Liver (tissue), 8 donors: ENCODE measurements at regions not wholly inside any gene's neighbourhood (a gene's known extent, or its start where the extent isn't known, plus 50 kb on each side); places are given as distances from the start of the nearest gene placed in this dataset.

Experiments
- DNase-seq: peaks from one replicate; pipeline ENCODE4 v3.0.0-alpha.2; 2017; ENCODE audit warnings: low spot score
- H3K27ac ChIP-seq, 2 donors: one replicate each; pipeline ENCODE4 v1.7.0; 2013; ENCODE audit warnings: inconsistent platforms in 2 of 2, low read length in 2 of 2, control low read depth in 1 of 2, low read depth in 1 of 2, mild to moderate bottlenecking in 1 of 2
- H3K27me3 ChIP-seq, 4 donors: one replicate each; pipeline versions ENCODE4 v1.6.1 to v1.7.0; 2013; ENCODE audit warnings: low read length in 3 of 4, inconsistent platforms in 1 of 4, mild to moderate bottlenecking in 1 of 4, moderate library complexity in 1 of 4; ENCODE audit not compliant: control insufficient read depth in 4 of 4, insufficient read depth in 4 of 4
- H3K36me3 ChIP-seq, 4 donors: one replicate each; pipeline versions ENCODE4 v1.6.1 to v1.7.0; 2013; ENCODE audit warnings: low read length in 3 of 4, mild to moderate bottlenecking in 3 of 4, low read depth in 1 of 4, moderate library complexity in 1 of 4; ENCODE audit not compliant: control insufficient read depth in 4 of 4, insufficient read depth in 3 of 4
- H3K4me1 ChIP-seq, 4 donors: one replicate each; pipeline versions ENCODE4 v1.6.1 to v1.7.0; 2013; ENCODE audit warnings: low read length in 3 of 4, mild to moderate bottlenecking in 3 of 4, moderate library complexity in 1 of 4; ENCODE audit not compliant: control insufficient read depth in 4 of 4, insufficient read depth in 4 of 4
- H3K4me3 ChIP-seq, 3 donors: one replicate each; pipeline versions ENCODE4 v1.6.1 to v1.7.0; 2013; ENCODE audit warnings: low read length in 3 of 3, control low read depth in 1 of 3, low read depth in 1 of 3, mild to moderate bottlenecking in 1 of 3
- H3K9ac ChIP-seq, 2 donors: one replicate each; pipeline ENCODE4 v1.7.0; 2013; ENCODE audit warnings: low read length in 2 of 2, mild to moderate bottlenecking in 2 of 2, moderate library complexity in 2 of 2, control low read depth in 1 of 2, low read depth in 1 of 2
- H3K9me3 ChIP-seq, 4 donors: one replicate each; pipeline versions ENCODE4 v1.6.1 to v1.7.0; 2013; ENCODE audit warnings: low read length in 3 of 4; ENCODE audit not compliant: control insufficient read depth in 4 of 4
- EGR1 ChIP-seq, 2 donors: IDR thresholded peaks; 2 replicates each; pipeline ENCODE4 v1.6.1; 2016 to 2018; ENCODE audit warnings: antibody characterized with exemption in 2 of 2, low read depth in 2 of 2
- FOXA1 ChIP-seq: IDR thresholded peaks from 2 replicates; pipeline ENCODE4 v1.6.1; 2016; ENCODE audit warnings: antibody characterized with exemption
- FOXA2 ChIP-seq: IDR thresholded peaks from 2 replicates; pipeline ENCODE4 v1.6.1; 2016; ENCODE audit warnings: antibody characterized with exemption
- GABPA ChIP-seq, 2 donors: IDR thresholded peaks in 1 of 2; conservative IDR thresholded peaks in 1 of 2; 2 replicates each; pipeline ENCODE4 v1.6.1; 2016; ENCODE audit warnings: antibody characterized with exemption in 2 of 2, mild to moderate bottlenecking in 1 of 2, moderate library complexity in 1 of 2
- HNF4A ChIP-seq, 2 donors: conservative IDR thresholded peaks; 2 replicates each; pipeline ENCODE4 v1.6.1; 2016; ENCODE audit warnings: antibody characterized with exemption in 2 of 2, mild to moderate bottlenecking in 2 of 2
- HNF4G ChIP-seq: IDR thresholded peaks from 2 replicates; pipeline ENCODE4 v1.6.1; 2016; ENCODE audit warnings: antibody characterized with exemption
- JUND ChIP-seq, 2 donors: IDR thresholded peaks; 2 replicates each; pipeline ENCODE4 v1.6.1; 2016; ENCODE audit warnings: antibody characterized with exemption in 2 of 2
- NR2F2 ChIP-seq: IDR thresholded peaks from 2 replicates; pipeline ENCODE4 v1.6.1; 2016; ENCODE audit warnings: antibody characterized with exemption
- RAD21 ChIP-seq, 2 donors: IDR thresholded peaks; 2 replicates each; pipeline ENCODE4 v1.6.1; 2016; ENCODE audit warnings: antibody characterized with exemption in 2 of 2, mild to moderate bottlenecking in 2 of 2
- RXRA ChIP-seq, 2 donors: IDR thresholded peaks; 2 replicates each; pipeline ENCODE4 v1.6.1; 2017 to 2018; ENCODE audit warnings: antibody characterized with exemption in 2 of 2, mild to moderate bottlenecking in 1 of 2
- SP1 ChIP-seq: IDR thresholded peaks from 2 replicates; pipeline ENCODE4 v1.6.1; 2018; ENCODE audit warnings: antibody characterized with exemption, mild to moderate bottlenecking
- TAF1 ChIP-seq: conservative IDR thresholded peaks from 2 replicates; pipeline ENCODE4 v1.6.1; 2016; ENCODE audit warnings: antibody characterized with exemption, mild to moderate bottlenecking
- YY1 ChIP-seq: IDR thresholded peaks from 2 replicates; pipeline ENCODE4 v1.6.1; 2016; ENCODE audit warnings: antibody characterized with exemption, mild to moderate bottlenecking
- WGBS: extraction: QIAGEN DNeasy Blood & Tissue Kit; methylation state at CpG from one replicate; pipeline ENCODE4 v1.1.7; 2013; 5-methylcytosine and 5-hydroxymethylcytosine counted together
- TF ChIP-seq, protein P1 (sequence below): IDR thresholded peaks from 2 replicates; pipeline ENCODE4 v1.6.1; 2016; ENCODE audit warnings: antibody characterized with exemption
- TF ChIP-seq, protein P2 (sequence below): IDR thresholded peaks from 2 replicates; pipeline ENCODE4 v1.6.1; 2016; ENCODE audit warnings: antibody characterized with exemption
- TF ChIP-seq, protein P3 (sequence below): IDR thresholded peaks from 2 replicates; pipeline ENCODE4 v1.6.1; 2016; ENCODE audit warnings: antibody characterized with exemption
- TF ChIP-seq, protein P4 (sequence below): IDR thresholded peaks from 2 replicates; pipeline ENCODE4 v1.6.1; 2016; ENCODE audit warnings: antibody characterized with exemption, mild to moderate bottlenecking
- TF ChIP-seq, protein P5 (sequence below): fragments of 150-350 bp; IDR thresholded peaks from 2 replicates; pipeline ENCODE4 v1.5.1; 2017; ENCODE audit warnings: improper control_type of control experiment, low read depth, low read length; ENCODE audit not compliant: missing input control
- donor health status: healthy.
- donor health status: healthy.
- donor health status: healthy.
- donor health status: healthy.
- donor health status: healthy.

DNA sequence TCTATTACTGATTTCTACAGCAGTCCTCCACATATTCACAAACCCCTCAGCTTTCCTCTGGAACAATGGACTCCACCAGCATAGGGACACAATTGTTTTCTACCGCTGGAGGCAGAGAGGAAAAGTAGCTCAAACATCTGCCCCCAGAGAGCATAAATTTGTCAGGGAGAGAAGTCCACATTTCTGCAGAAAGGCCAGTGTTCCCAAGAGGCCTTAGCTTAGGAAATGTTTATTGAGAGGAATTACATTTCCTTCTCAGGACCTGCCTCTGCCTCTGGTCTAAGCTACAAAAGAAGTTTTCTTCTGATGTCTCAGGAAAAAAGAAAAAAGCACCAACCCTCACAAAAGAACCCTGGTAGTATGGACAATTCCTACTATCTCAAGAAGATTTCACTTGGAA lies 217.8 kb upstream of the BMP4 start:
- DNase-seq, result no peak
- no peak overlapping the region for H3K4me3 ChIP-seq
- no peaks in the 10 kb centered on the region for H3K9me3 ChIP-seq
- 92% methylated on average over 1 of the region's 1 CpG for WGBS
- H3K27me3 ChIP-seq, result no peaks in the 10 kb centered on the region
- TF ChIP-seq, protein P1, sequence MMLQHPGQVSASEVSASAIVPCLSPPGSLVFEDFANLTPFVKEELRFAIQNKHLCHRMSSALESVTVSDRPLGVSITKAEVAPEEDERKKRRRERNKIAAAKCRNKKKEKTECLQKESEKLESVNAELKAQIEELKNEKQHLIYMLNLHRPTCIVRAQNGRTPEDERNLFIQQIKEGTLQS, result no peak
- TF ChIP-seq, protein P2, sequence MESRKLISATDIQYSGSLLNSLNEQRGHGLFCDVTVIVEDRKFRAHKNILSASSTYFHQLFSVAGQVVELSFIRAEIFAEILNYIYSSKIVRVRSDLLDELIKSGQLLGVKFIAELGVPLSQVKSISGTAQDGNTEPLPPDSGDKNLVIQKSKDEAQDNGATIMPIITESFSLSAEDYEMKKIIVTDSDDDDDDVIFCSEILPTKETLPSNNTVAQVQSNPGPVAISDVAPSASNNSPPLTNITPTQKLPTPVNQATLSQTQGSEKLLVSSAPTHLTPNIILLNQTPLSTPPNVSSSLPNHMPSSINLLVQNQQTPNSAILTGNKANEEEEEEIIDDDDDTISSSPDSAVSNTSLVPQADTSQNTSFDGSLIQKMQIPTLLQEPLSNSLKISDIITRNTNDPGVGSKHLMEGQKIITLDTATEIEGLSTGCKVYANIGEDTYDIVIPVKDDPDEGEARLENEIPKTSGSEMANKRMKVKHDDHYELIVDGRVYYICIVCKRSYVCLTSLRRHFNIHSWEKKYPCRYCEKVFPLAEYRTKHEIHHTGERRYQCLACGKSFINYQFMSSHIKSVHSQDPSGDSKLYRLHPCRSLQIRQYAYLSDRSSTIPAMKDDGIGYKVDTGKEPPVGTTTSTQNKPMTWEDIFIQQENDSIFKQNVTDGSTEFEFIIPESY, result no peak
- TF ChIP-seq FOXA1, result no peak
- TF ChIP-seq, protein P3, sequence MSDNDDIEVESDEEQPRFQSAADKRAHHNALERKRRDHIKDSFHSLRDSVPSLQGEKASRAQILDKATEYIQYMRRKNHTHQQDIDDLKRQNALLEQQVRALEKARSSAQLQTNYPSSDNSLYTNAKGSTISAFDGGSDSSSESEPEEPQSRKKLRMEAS, result no peak
- TF ChIP-seq JUND (IDR thresholded peaks at IDR 0.05), result no peak
- TF ChIP-seq EGR1 (IDR thresholded peaks at IDR 0.05; ENCODE audit: low read depth in 2 of 2), result no peak
- TF ChIP-seq GABPA (IDR thresholded peaks at IDR 0.05 in 1 of 2, conservative IDR thresholded peaks at IDR 0.05 in 1 of 2), result no peak
- TF ChIP-seq RAD21 (IDR thresholded peaks at IDR 0.05), result no peak
- no peak for TF ChIP-seq TAF1
- TF ChIP-seq HNF4G, result no peak
- TF ChIP-seq, protein P4, sequence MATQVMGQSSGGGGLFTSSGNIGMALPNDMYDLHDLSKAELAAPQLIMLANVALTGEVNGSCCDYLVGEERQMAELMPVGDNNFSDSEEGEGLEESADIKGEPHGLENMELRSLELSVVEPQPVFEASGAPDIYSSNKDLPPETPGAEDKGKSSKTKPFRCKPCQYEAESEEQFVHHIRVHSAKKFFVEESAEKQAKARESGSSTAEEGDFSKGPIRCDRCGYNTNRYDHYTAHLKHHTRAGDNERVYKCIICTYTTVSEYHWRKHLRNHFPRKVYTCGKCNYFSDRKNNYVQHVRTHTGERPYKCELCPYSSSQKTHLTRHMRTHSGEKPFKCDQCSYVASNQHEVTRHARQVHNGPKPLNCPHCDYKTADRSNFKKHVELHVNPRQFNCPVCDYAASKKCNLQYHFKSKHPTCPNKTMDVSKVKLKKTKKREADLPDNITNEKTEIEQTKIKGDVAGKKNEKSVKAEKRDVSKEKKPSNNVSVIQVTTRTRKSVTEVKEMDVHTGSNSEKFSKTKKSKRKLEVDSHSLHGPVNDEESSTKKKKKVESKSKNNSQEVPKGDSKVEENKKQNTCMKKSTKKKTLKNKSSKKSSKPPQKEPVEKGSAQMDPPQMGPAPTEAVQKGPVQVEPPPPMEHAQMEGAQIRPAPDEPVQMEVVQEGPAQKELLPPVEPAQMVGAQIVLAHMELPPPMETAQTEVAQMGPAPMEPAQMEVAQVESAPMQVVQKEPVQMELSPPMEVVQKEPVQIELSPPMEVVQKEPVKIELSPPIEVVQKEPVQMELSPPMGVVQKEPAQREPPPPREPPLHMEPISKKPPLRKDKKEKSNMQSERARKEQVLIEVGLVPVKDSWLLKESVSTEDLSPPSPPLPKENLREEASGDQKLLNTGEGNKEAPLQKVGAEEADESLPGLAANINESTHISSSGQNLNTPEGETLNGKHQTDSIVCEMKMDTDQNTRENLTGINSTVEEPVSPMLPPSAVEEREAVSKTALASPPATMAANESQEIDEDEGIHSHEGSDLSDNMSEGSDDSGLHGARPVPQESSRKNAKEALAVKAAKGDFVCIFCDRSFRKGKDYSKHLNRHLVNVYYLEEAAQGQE, result no peak
- no peak for TF ChIP-seq SP1
- TF ChIP-seq NR2F2, result no peak
- no peak for TF ChIP-seq YY1
- TF ChIP-seq, protein P5, sequence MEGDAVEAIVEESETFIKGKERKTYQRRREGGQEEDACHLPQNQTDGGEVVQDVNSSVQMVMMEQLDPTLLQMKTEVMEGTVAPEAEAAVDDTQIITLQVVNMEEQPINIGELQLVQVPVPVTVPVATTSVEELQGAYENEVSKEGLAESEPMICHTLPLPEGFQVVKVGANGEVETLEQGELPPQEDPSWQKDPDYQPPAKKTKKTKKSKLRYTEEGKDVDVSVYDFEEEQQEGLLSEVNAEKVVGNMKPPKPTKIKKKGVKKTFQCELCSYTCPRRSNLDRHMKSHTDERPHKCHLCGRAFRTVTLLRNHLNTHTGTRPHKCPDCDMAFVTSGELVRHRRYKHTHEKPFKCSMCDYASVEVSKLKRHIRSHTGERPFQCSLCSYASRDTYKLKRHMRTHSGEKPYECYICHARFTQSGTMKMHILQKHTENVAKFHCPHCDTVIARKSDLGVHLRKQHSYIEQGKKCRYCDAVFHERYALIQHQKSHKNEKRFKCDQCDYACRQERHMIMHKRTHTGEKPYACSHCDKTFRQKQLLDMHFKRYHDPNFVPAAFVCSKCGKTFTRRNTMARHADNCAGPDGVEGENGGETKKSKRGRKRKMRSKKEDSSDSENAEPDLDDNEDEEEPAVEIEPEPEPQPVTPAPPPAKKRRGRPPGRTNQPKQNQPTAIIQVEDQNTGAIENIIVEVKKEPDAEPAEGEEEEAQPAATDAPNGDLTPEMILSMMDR, result no peak
- H3K36me3 ChIP-seq, result no peaks in the 10 kb centered on the region
- H3K27ac ChIP-seq, result no peak overlapping the region
- no peak overlapping the region for H3K9ac ChIP-seq
- H3K4me1 ChIP-seq, result peaks cover 0 to 4% (median 1%) of the 10 kb centered on the region in 4 donors

DNA sequence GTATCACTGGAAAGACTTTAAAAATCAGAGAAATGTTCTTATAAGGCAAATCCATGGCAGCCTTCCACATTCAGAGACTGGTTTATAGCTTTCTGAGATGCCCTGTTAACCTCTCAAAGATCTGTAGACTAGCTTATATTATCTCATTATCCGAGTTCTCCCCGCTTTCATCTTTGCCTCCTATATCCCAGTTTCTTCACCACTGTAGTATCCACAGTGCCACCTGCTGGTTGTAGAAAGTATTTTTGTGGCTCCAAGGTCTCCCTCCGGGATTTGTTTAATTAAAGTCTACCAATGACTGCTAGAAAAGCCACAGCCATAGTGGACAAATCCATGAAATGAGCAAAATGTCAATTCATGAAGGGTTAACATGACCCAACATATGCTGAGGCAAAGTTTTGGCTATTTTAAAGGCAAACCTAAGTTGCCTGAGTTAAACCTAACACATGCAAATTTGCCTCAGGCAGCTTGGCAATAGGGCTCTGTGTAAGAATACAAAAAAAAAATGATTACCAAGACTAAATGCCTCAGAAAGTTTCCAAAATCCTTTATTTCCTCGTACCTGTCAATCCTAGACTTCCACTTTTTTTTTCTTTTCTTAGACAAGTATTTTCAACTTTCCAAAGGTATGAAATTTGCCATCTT lies 218.8 kb upstream of the BMP4 start:
- H3K36me3 ChIP-seq, result no peaks in the 10 kb centered on the region
- no peaks in the 10 kb centered on the region for H3K9me3 ChIP-seq
- no peak overlapping the region for H3K9ac ChIP-seq
- no peaks in the 10 kb centered on the region for H3K27me3 ChIP-seq
- no peak overlapping the region for H3K4me3 ChIP-seq
- 3% methylated on average over 4 of the region's 4 CpGs for WGBS
- peak; percentile 61 for DNase-seq
- TF ChIP-seq HNF4G, result no peak
- peak; percentile 93 to 96 for TF ChIP-seq RAD21 (IDR thresholded peaks at IDR 0.05)
- TF ChIP-seq, protein P5, result peak; percentile 95
- TF ChIP-seq, protein P3, result no peak
- TF ChIP-seq FOXA2, result no peak
- TF ChIP-seq JUND (IDR thresholded peaks at IDR 0.05), result no peak
- no peak for TF ChIP-seq HNF4A (conservative IDR thresholded peaks at IDR 0.05)
- TF ChIP-seq, protein P1, result no peak
- no peak for TF ChIP-seq GABPA (IDR thresholded peaks at IDR 0.05 in 1 of 2, conservative IDR thresholded peaks at IDR 0.05 in 1 of 2)
- no peak for TF ChIP-seq RXRA (IDR thresholded peaks at IDR 0.05)
- no peak for TF ChIP-seq EGR1 (IDR thresholded peaks at IDR 0.05; ENCODE audit: low read depth in 2 of 2)
- no peak overlapping the region for H3K27ac ChIP-seq
- peaks cover 0 to 4% (median 1%) of the 10 kb centered on the region in 4 donors for H3K4me1 ChIP-seq
